HepG2 (cell line): ENCODE measurements at regions not wholly inside any gene's neighbourhood (a gene's known extent, or its start where the extent isn't known, plus 50 kb on each side); places are given as distances from the start of the nearest gene placed in this dataset.

ENCODE experiments used
- AHR ChIP-seq: IDR thresholded peaks from 2 replicates; pipeline ENCODE4 v1.6.1; 2018; ENCODE audit warnings: missing genetic modification reagents, missing compliant biosample characterization
- AKNA ChIP-seq: sonication (generic); formaldehyde crosslinking; IDR thresholded peaks from 2 replicates; pipeline ENCODE4 v1.4.0; 2020; ENCODE audit warnings: missing genetic modification reagents, borderline replicate concordance
- HDAC2 ChIP-seq: sonication (generic); formaldehyde crosslinking; IDR thresholded peaks from 2 replicates; pipeline ENCODE4 v1.4.0; 2020; ENCODE audit warnings: missing genetic modification reagents
- KDM5B ChIP-seq: sonication (generic); formaldehyde crosslinking; IDR thresholded peaks from 2 replicates; pipeline ENCODE4 v1.4.0; 2020; ENCODE audit warnings: missing genetic modification reagents, mild to moderate bottlenecking, borderline replicate concordance
- LCORL ChIP-seq, 2 experiments: fragments of 450-650 bp in 1 of 2; sonication (generic) in 1 of 2; formaldehyde crosslinking in 1 of 2; IDR thresholded peaks; 2 replicates each; pipeline versions ENCODE4 v1.5.0 to v1.6.1; 2017 to 2020; ENCODE audit warnings: antibody characterized with exemption in 1 of 2, missing genetic modification reagents in 1 of 2
- MAX ChIP-seq: IDR thresholded peaks from 2 replicates; pipeline ENCODE4 v1.6.1; 2012; ENCODE audit warnings: inconsistent platforms
- MTA1 ChIP-seq: sonication (generic); formaldehyde crosslinking; IDR thresholded peaks from 2 replicates; pipeline ENCODE4 v1.4.0; 2020; ENCODE audit warnings: missing genetic modification reagents, mild to moderate bottlenecking, borderline replicate concordance
- MTA3 ChIP-seq: sonication (generic); formaldehyde crosslinking; IDR thresholded peaks from 2 replicates; pipeline ENCODE4 v1.4.0; 2020; ENCODE audit warnings: missing genetic modification reagents
- NR2F6 ChIP-seq, 2 experiments: IDR thresholded peaks; 2 replicates each; pipeline ENCODE4 v1.6.1; 2016; ENCODE audit warnings: antibody characterized with exemption in 1 of 2, mild to moderate bottlenecking in 1 of 2
- POLR2AphosphoS5 ChIP-seq: IDR thresholded peaks from 2 replicates; pipeline ENCODE4 v1.6.1; 2012; ENCODE audit warnings: low read depth, low read length
- POLR2G ChIP-seq: fragments of 200-400 bp; formaldehyde crosslinking; IDR thresholded peaks from 2 replicates; pipeline ENCODE4 v1.6.1; 2018; ENCODE audit warnings: mild to moderate bottlenecking, low read depth, low read length, moderate library complexity
- RFX5 ChIP-seq: IDR thresholded peaks from 2 replicates; pipeline ENCODE4 v1.6.1; 2011; ENCODE audit warnings: low read depth, low read length, improper control_type of control experiment
- SMARCC2 ChIP-seq: fragments of 450-650 bp; IDR thresholded peaks from 2 replicates; pipeline ENCODE4 v1.6.1; 2017; ENCODE audit warnings: antibody characterized with exemption, mild to moderate bottlenecking
- SNAPC5 ChIP-seq: sonication (generic); formaldehyde crosslinking; IDR thresholded peaks from 2 replicates; pipeline ENCODE4 v1.8.1; 2023; ENCODE audit warnings: mild to moderate bottlenecking, missing genetic modification reagents, borderline replicate concordance
- SNRNP70 ChIP-seq: fragments of 200-400 bp; formaldehyde crosslinking; IDR thresholded peaks from 2 replicates; pipeline ENCODE4 v1.6.1; 2017; ENCODE audit warnings: mild to moderate bottlenecking, low read depth, low read length, moderate library complexity
- SOX5 ChIP-seq: IDR thresholded peaks from 2 replicates; pipeline ENCODE4 v1.6.1; 2016; ENCODE audit warnings: borderline replicate concordance
- SOX6 ChIP-seq, 2 experiments: fragments of 450-650 bp in 1 of 2; sonication (generic) in 1 of 2; formaldehyde crosslinking in 1 of 2; IDR thresholded peaks; 2 replicates each; pipeline versions ENCODE4 v1.4.0 to v1.6.1; 2017 to 2020; ENCODE audit warnings: antibody characterized with exemption in 1 of 2, mild to moderate bottlenecking in 1 of 2, missing genetic modification reagents in 1 of 2
- TGIF2 ChIP-seq: IDR thresholded peaks from 2 replicates; pipeline ENCODE4 v1.6.1; 2016; ENCODE audit warnings: control low read depth, missing compliant biosample characterization
- ZNF354B ChIP-seq: sonication (generic); formaldehyde crosslinking; IDR thresholded peaks from 2 replicates; pipeline ENCODE4 v1.8.0; 2022; ENCODE audit warnings: mild to moderate bottlenecking, missing genetic modification reagents
- ZNF441 ChIP-seq: sonication (generic); formaldehyde crosslinking; IDR thresholded peaks from 2 replicates; pipeline ENCODE4 v1.7.0; 2021; ENCODE audit warnings: missing genetic modification reagents, borderline replicate concordance
- ZNF788 ChIP-seq: sonication (generic); formaldehyde crosslinking; IDR thresholded peaks from 2 replicates; pipeline ENCODE4 v1.5.0; 2020; ENCODE audit warnings: mild to moderate bottlenecking, missing genetic modification reagents, borderline replicate concordance
- ZNF878 ChIP-seq: sonication (generic); formaldehyde crosslinking; IDR thresholded peaks from 2 replicates; pipeline ENCODE4 v1.8.1; 2023; ENCODE audit warnings: mild to moderate bottlenecking, missing genetic modification reagents, moderate library complexity

DNA sequence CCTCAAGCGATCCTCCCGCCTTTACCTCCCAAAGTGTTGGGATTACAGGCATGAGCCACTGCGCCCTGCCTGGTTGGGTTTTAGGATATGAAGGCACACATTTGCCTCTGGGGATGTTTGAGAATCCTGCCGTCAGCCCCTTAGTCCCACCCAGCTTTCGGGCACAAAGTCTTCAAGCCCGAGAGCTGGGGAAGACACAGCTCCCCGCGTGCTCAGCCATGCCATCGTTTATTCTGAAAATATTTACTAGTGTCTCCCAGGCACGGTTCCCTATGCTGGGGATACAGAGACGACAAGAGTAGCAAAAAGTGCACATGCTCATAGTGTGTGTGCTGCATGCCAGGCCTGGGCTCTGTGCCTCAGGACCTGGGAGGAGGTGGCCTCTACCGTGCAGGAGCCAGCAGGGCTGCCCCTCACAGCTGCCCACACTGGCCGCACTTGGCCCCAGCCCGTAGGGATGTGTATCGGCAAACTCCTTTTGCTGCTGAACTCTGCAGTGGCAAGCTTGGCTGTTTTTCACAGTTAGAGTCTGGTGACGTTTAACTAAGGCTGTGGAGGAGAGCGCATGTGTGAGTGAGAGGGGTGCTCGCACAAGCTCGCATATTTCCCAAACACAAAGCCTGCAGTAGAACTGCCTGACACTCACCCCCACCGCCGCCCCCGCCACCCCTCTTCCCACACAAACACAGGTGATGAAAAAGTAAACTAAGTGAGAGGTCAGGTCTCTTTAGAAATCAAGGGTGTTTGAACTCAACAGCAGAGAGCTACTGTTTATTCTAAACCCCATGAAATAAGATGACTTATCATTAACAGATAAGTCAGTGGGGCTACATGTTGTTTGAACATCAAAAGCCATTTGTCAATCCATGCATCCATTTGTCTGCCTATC lies 266.4 kb downstream of the MRTFB start (continued):
- TF ChIP-seq AKNA (CRISPR knock-in tag) (no peak), LCORL (IDR thresholded peaks at IDR 0.05) (no peak), LCORL (CRISPR knock-in tag; IDR thresholded peaks at IDR 0.05) (peak; percentile 80), KDM5B (peak; percentile 98; the same call in 1 of the 2 replicates), SOX5 (CRISPR knock-in tag) (peak; percentile 29), SMARCC2 (no peak), SNAPC5 (CRISPR knock-in tag) (no peak), RFX5 (0 out of 2 replicates have a peak, but pooled peaks have one; percentile 23), AHR (CRISPR knock-in tag) (peak; percentile 39; the same call in 1 of the 2 replicates), ZNF354B (CRISPR knock-in tag) (no peak), ZNF788 (CRISPR knock-in tag) (no peak), NR2F6 (IDR thresholded peaks at IDR 0.05) (peak; percentile 53; the same call in 1 of the 2 replicates), NR2F6 (CRISPR knock-in tag; IDR thresholded peaks at IDR 0.05) (peak; percentile 72), ZNF878 (no peak), TGIF2 (no peak), MAX (peak; percentile 79), ZNF441 (CRISPR knock-in tag) (peak; percentile 83), POLR2AphosphoS5 (peak; percentile 71), MTA3 (CRISPR knock-in tag) (no peak), SNRNP70 (no peak), MTA1 (CRISPR knock-in tag) (peak; percentile 73; the same call in 1 of the 2 replicates), POLR2G (peak; percentile 50; the same call in 1 of the 2 replicates), SOX6 (IDR thresholded peaks at IDR 0.05) (no peak), SOX6 (CRISPR knock-in tag; IDR thresholded peaks at IDR 0.05) (peak; percentile 81), HDAC2 (CRISPR knock-in tag) (no peak; the same call in 1 of the 2 replicates)
